SK-N-MC (cell line): ENCODE measurements at regions not wholly inside any gene's neighbourhood (a gene's known extent, or its start where the extent isn't known, plus 50 kb on each side); places are given as distances from the start of the nearest gene placed in this dataset.

ENCODE experiments used
- DNase-seq: peaks from one replicate; pipeline ENCODE4 v3.0.0-alpha.2; 2011; ENCODE audit warnings: low read depth, low spot score
- H3K27ac ChIP-seq: fragments of 200-600 bp; sonication (generic); 2 replicates; pipeline ENCODE4 v1.5.1; 2016; ENCODE audit warnings: mixed run types
- H3K36me3 ChIP-seq: fragments of 200-600 bp; sonication (generic); 2 replicates; pipeline ENCODE4 v1.6.1; 2017; ENCODE audit warnings: antibody characterized with exemption, low read length, mixed read lengths; ENCODE audit not compliant: insufficient read depth
- H3K4me3 ChIP-seq: fragments of 200-600 bp; sonication (generic); 2 replicates; pipeline ENCODE4 v1.5.1; 2016
- H3K9ac ChIP-seq: fragments of 200-600 bp; sonication (generic); 2 replicates; pipeline ENCODE4 v1.8.0; 2017; ENCODE audit warnings: mixed run types, mixed read lengths; ENCODE audit not compliant: insufficient read length
- H3K9me3 ChIP-seq: fragments of 200-600 bp; sonication (generic); 2 replicates; pipeline ENCODE4 v1.6.1; 2017; ENCODE audit warnings: low read depth, mild to moderate bottlenecking, antibody characterized with exemption, low read length, moderate library complexity, mixed read lengths
- EZH2 ChIP-seq: fragments of 200-600 bp; sonication (generic); IDR thresholded peaks from one replicate; pipeline ENCODE4 v1.6.1; 2017; ENCODE audit warnings: antibody characterized with exemption
- FOXP2 ChIP-seq: optimal IDR thresholded peaks from 2 replicates; pipeline ENCODE3; 2011; ENCODE audit warnings: mild to moderate bottlenecking, moderate library complexity; ENCODE audit not compliant: insufficient read depth; ENCODE audit errors: extremely low read length, control extremely low read depth
- POLR2AphosphoS5 ChIP-seq: IDR thresholded peaks from 2 replicates; pipeline ENCODE4 v1.6.1; 2012; ENCODE audit warnings: mild to moderate bottlenecking, low read depth, low read length, borderline replicate concordance

- H3K9me3 ChIP-seq = no peaks in the 10 kb centered on the region
- no peak overlapping the region for H3K4me3 ChIP-seq
- H3K36me3 ChIP-seq = no peaks in the 10 kb centered on the region
- DNase-seq = no peak
- no peak overlapping the region for H3K9ac ChIP-seq
- no peak for TF ChIP-seq POLR2AphosphoS5
- TF ChIP-seq FOXP2 = no peak
- TF ChIP-seq EZH2 = no peak
- H3K27ac ChIP-seq = no peak overlapping the region
Observed at GRCh38 chr15:53384417-53384816, 375.0 kb downstream of the WDR72 start.

GRCh38 chr15:53378096-53378800 lies 381.2 kb downstream of the WDR72 start:
- Histone ChIP-seq H3K9me3 (no peaks in the 10 kb centered on the region), H3K27ac (no peak overlapping the region), H3K36me3 (no peaks in the 10 kb centered on the region), H3K4me3 (no peak overlapping the region), H3K9ac (no peak overlapping the region)
- no peak for TF ChIP-seq FOXP2
- TF ChIP-seq EZH2 = no peak
- no peak for TF ChIP-seq POLR2AphosphoS5
- no peak for DNase-seq

- no peak overlapping the region for H3K9ac ChIP-seq
- TF ChIP-seq FOXP2 (no peak), POLR2AphosphoS5 (no peak), EZH2 (no peak)
- H3K4me3 ChIP-seq = no peak overlapping the region
- H3K36me3 ChIP-seq = no peaks in the 10 kb centered on the region
- no peak for DNase-seq
- no peak overlapping the region for H3K27ac ChIP-seq
- H3K9me3 ChIP-seq = no peaks in the 10 kb centered on the region
Observed at GRCh38 chr15:53367740-53368139, 391.7 kb downstream of the WDR72 start.

- no peak overlapping the region for H3K4me3 ChIP-seq
- no peak overlapping the region for H3K9ac ChIP-seq
- no peaks in the 10 kb centered on the region for H3K36me3 ChIP-seq
- TF ChIP-seq EZH2 (no peak), FOXP2 (no peak), POLR2AphosphoS5 (no peak)
- no peak overlapping the region for H3K27ac ChIP-seq
- DNase-seq = no peak
- H3K9me3 ChIP-seq = no peaks in the 10 kb centered on the region
Observed at GRCh38 chr15:53360881-53361280, 398.6 kb downstream of the WDR72 start.

- no peak overlapping the region for H3K27ac ChIP-seq
- no peak overlapping the region for H3K4me3 ChIP-seq
- H3K9me3 ChIP-seq = no peaks in the 10 kb centered on the region
- no peak overlapping the region for H3K9ac ChIP-seq
- DNase-seq = no peak
- TF ChIP-seq EZH2 (no peak), POLR2AphosphoS5 (no peak), FOXP2 (no peak)
- no peaks in the 10 kb centered on the region for H3K36me3 ChIP-seq
Observed at GRCh38 chr15:53359038-53359437, 400.4 kb downstream of the WDR72 start.

GRCh38 chr15:53354874-53355273 lies 404.6 kb downstream of the WDR72 start:
- Histone ChIP-seq H3K9ac (no peak overlapping the region), H3K4me3 (no peak overlapping the region), H3K27ac (no peak overlapping the region), H3K36me3 (no peaks in the 10 kb centered on the region), H3K9me3 (no peaks in the 10 kb centered on the region)
- no peak for DNase-seq
- TF ChIP-seq POLR2AphosphoS5 (no peak), FOXP2 (no peak), EZH2 (no peak)

- TF ChIP-seq POLR2AphosphoS5 = no peak
- TF ChIP-seq EZH2 = no peak
- no peak for TF ChIP-seq FOXP2
- no peak for DNase-seq
- Histone ChIP-seq H3K9me3 (no peaks in the 10 kb centered on the region), H3K27ac (no peak overlapping the region), H3K36me3 (no peaks in the 10 kb centered on the region), H3K4me3 (no peak overlapping the region), H3K9ac (no peak overlapping the region)
Observed at GRCh38 chr15:53351373-53351772, 408.1 kb downstream of the WDR72 start.

- no peak overlapping the region for H3K4me3 ChIP-seq
- DNase-seq = no peak
- TF ChIP-seq EZH2 = no peak
- TF ChIP-seq FOXP2 = no peak
- no peak for TF ChIP-seq POLR2AphosphoS5
- no peak overlapping the region for H3K27ac ChIP-seq
- no peak overlapping the region for H3K9ac ChIP-seq
- H3K9me3 ChIP-seq = no peaks in the 10 kb centered on the region
- no peaks in the 10 kb centered on the region for H3K36me3 ChIP-seq
Observed at GRCh38 chr15:53346583-53346982, 412.9 kb downstream of the WDR72 start.
